IMR-90 (cell line): ENCODE measurements at regions not wholly inside any gene's neighbourhood (a gene's known extent, or its start where the extent isn't known, plus 50 kb on each side); places are given as distances from the start of the nearest gene placed in this dataset.

ENCODE experiments used
- ATAC-seq: fragments of 200-7000 bp; cut with Tn5 transposase; 2 replicates; pipeline ENCODE4 v1.9.1; 2020; ENCODE audit warnings: low read depth, mild to moderate bottlenecking, moderate library complexity
- BruUV-seq: library from RNA; stranded (reverse); fragments of 400-500 nt; replicated peaks from 2 replicates; lab custom pipeline; 2021; lab: Mats Ljungman, UMichigan
- CTCF ChIA-PET: fragments of 300-600 bp; formaldehyde crosslinking; extraction: SDS; loops from one replicate; lab custom pipeline; 2021; ENCODE audit warnings: antibody characterized with exemption; lab: Yijun Ruan, JAX
- POLR2A ChIA-PET: fragments of 300-600 bp; sonication (Branson Sonifier 250); formaldehyde crosslinking; loops from one replicate; lab custom pipeline; 2022; ENCODE audit warnings: antibody characterized with exemption; ENCODE audit not compliant: unreplicated experiment; lab: Charles Lee
- DNase-seq: peaks from one replicate; pipeline ENCODE4 v3.0.0; 2013
- H2AFZ ChIP-seq: replicated peaks from 2 replicates; pipeline ENCODE3; 2013; ENCODE audit warnings: low read length, mild to moderate bottlenecking; ENCODE audit not compliant: poor library complexity
- H2AK5ac ChIP-seq: 2 replicates; pipeline ENCODE4 v1.6.1; 2013; ENCODE audit warnings: low read depth, low read length, inconsistent platforms
- H2AK9ac ChIP-seq: replicated peaks from 2 replicates; pipeline ENCODE3; 2013; ENCODE audit warnings: mild to moderate bottlenecking, low read depth, low read length, moderate library complexity; ENCODE audit not compliant: poor library complexity
- H2BK120ac ChIP-seq: 2 replicates; pipeline ENCODE4 v1.6.1; 2013; ENCODE audit warnings: low read depth, low read length, inconsistent platforms
- H2BK15ac ChIP-seq: 3 replicates; pipeline ENCODE4 v1.6.1; 2013; ENCODE audit warnings: low read depth, low read length, inconsistent platforms
- H2BK20ac ChIP-seq: 2 replicates; pipeline ENCODE4 v1.6.1; 2013; ENCODE audit warnings: low read depth, mild to moderate bottlenecking, inconsistent platforms, low read length, moderate library complexity
- H2BK5ac ChIP-seq: 2 replicates; pipeline ENCODE4 v1.6.1; 2013; ENCODE audit warnings: mild to moderate bottlenecking, low read depth, low read length, inconsistent platforms; ENCODE audit not compliant: poor library complexity, severe bottlenecking
- H3K14ac ChIP-seq: replicated peaks from 2 replicates; pipeline ENCODE4 v1.6.1; 2013; ENCODE audit warnings: low read depth, low read length, inconsistent platforms
- H3K18ac ChIP-seq: 2 replicates; pipeline ENCODE4 v1.6.1; 2013; ENCODE audit warnings: low read depth, low read length, control low read depth
- H3K23ac ChIP-seq: 2 replicates; pipeline ENCODE4 v1.6.1; 2013; ENCODE audit warnings: low read depth, low read length, inconsistent platforms
- H3K27ac ChIP-seq: 2 replicates; pipeline ENCODE4 v1.5.1; 2013; ENCODE audit warnings: mild to moderate bottlenecking, control low read depth, low read length; ENCODE audit not compliant: insufficient read depth
- H3K27me3 ChIP-seq: 2 replicates; pipeline ENCODE4 v1.6.1; 2013; ENCODE audit warnings: low read length; ENCODE audit not compliant: control insufficient read depth, insufficient read depth
- H3K36me3 ChIP-seq: 2 replicates; pipeline ENCODE4 v1.6.1; 2013; ENCODE audit warnings: low read length, mixed read lengths; ENCODE audit not compliant: control insufficient read depth, insufficient read depth
- H3K4ac ChIP-seq: 2 replicates; pipeline ENCODE4 v1.6.1; 2013; ENCODE audit warnings: low read depth, low read length, inconsistent platforms
- H3K4me1 ChIP-seq: 2 replicates; pipeline ENCODE4 v1.6.1; 2013; ENCODE audit warnings: low read length, mixed read lengths; ENCODE audit not compliant: control insufficient read depth, insufficient read depth
- H3K4me2 ChIP-seq: 2 replicates; pipeline ENCODE4 v1.6.1; 2013; ENCODE audit warnings: low read depth, mild to moderate bottlenecking, control low read depth, low read length, moderate library complexity
- H3K4me3 ChIP-seq: 2 replicates; pipeline ENCODE4 v1.5.1; 2013; ENCODE audit warnings: low read depth, mild to moderate bottlenecking, control low read depth, low read length, moderate library complexity; ENCODE audit not compliant: insufficient read depth
- H3K56ac ChIP-seq: 2 replicates; pipeline ENCODE4 v1.6.1; 2013; ENCODE audit warnings: low read length, inconsistent platforms; ENCODE audit not compliant: insufficient read depth; ENCODE audit errors: extremely low read depth
- H3K79me1 ChIP-seq, 2 experiments: 2 replicates each; pipeline ENCODE4 v1.6.1; 2013; ENCODE audit warnings: low read length in 2 of 2, inconsistent platforms in 1 of 2, low read depth in 1 of 2
- H3K9ac ChIP-seq: 2 replicates; pipeline ENCODE4 v1.6.1; 2013; ENCODE audit warnings: low read depth, low read length, control low read depth
- H3K9me1 ChIP-seq: 2 replicates; pipeline ENCODE4 v1.6.1; 2013; ENCODE audit warnings: low read length, inconsistent platforms; ENCODE audit not compliant: insufficient read depth
- H3K9me3 ChIP-seq: 2 replicates; pipeline ENCODE4 v1.6.1; 2013; ENCODE audit warnings: low read length; ENCODE audit not compliant: control insufficient read depth, insufficient read depth
- H4K20me1 ChIP-seq: 2 replicates; pipeline ENCODE4 v1.6.1; 2013; ENCODE audit warnings: low read length, inconsistent platforms; ENCODE audit not compliant: insufficient read depth
- H4K5ac ChIP-seq: 2 replicates; pipeline ENCODE4 v1.6.1; 2013; ENCODE audit warnings: mild to moderate bottlenecking, low read depth, low read length, control low read depth
- H4K8ac ChIP-seq, 2 experiments: 2 replicates each; pipeline ENCODE4 v1.6.1; 2013; ENCODE audit warnings: low read depth in 2 of 2, low read length in 2 of 2, control low read depth in 1 of 2, inconsistent platforms in 1 of 2
- H4K91ac ChIP-seq: 2 replicates; pipeline ENCODE4 v1.6.1; 2013; ENCODE audit warnings: low read depth, low read length, inconsistent platforms; ENCODE audit not compliant: insufficient read depth
- BHLHE40 ChIP-seq: fragments of 150-350 bp; IDR thresholded peaks from 2 replicates; pipeline ENCODE4 v1.6.1; 2016; ENCODE audit warnings: mild to moderate bottlenecking, low read depth, low read length
- MXI1 ChIP-seq: IDR thresholded peaks from 2 replicates; pipeline ENCODE4 v1.6.1; 2012; ENCODE audit warnings: low read depth, mild to moderate bottlenecking, low read length, moderate library complexity, borderline replicate concordance
- SMC3 ChIP-seq: fragments of 150-350 bp; IDR thresholded peaks from 2 replicates; pipeline ENCODE4 v1.6.1; 2016; ENCODE audit warnings: low read depth, mild to moderate bottlenecking, antibody characterized with exemption, low read length, moderate library complexity
- WGBS, 2 experiments: methylation state at CpG; one replicate each; pipeline versions ENCODE4 v1.1.5 to v1.1.7; 2013; ENCODE audit warnings: missing lambda C conversion rate in 2 of 2; ENCODE audit not compliant: insufficient read length in 1 of 2; ENCODE audit errors: extremely low coverage in 2 of 2; 5-methylcytosine and 5-hydroxymethylcytosine counted together
- dilution Hi-C: fragments of 300-500 bp; cut with HindIII; formaldehyde crosslinking; loops from one replicate; pipeline ENCODE4 v1.14.3; 2018; ENCODE audit warnings: low sequenced_read_pairs; ENCODE audit not compliant: unreplicated experiment
- in situ Hi-C: fragments of 300-500 bp; cut with MboI; formaldehyde crosslinking; loops from 3 replicates; pipeline ENCODE4 v1.14.3; 2019; ENCODE audit warnings: low sequenced_read_pairs, inconsistent platforms, mixed read lengths
- intact Hi-C: fragments of 100-400 bp; cut with micrococcal nuclease; formaldehyde crosslinking; loops from 2 replicates; pipeline ENCODE4 v1.10.0; 2022

- Histone ChIP-seq H2BK15ac (no peak overlapping the region), H3K4me2 (no peak overlapping the region), H3K23ac (no peak overlapping the region), H2AK5ac (no peak overlapping the region), H3K9me1 (no peaks in the 10 kb centered on the region), H3K4me1 (no peaks in the 10 kb centered on the region), H3K4ac (no peak overlapping the region), H3K4me3 (no peak overlapping the region), H3K27ac (no peak overlapping the region), H2AK9ac (no peak overlapping the region), H4K8ac (no peak overlapping the region), H3K27me3 (no peaks in the 10 kb centered on the region), H2BK5ac (no peak overlapping the region), H2BK20ac (no peak overlapping the region), H4K91ac (no peak overlapping the region), H3K36me3 (no peaks in the 10 kb centered on the region), H3K9ac (no peak overlapping the region), H2AFZ (no peak overlapping the region), H3K79me1 (no peaks in the 10 kb centered on the region), H3K56ac (no peak overlapping the region), H3K18ac (no peak overlapping the region), H3K14ac (no peak overlapping the region), H2BK120ac (no peak overlapping the region), H3K9me3 (no peaks in the 10 kb centered on the region), H4K20me1 (no peaks in the 10 kb centered on the region), H4K5ac (no peak overlapping the region)
- POLR2A ChIA-PET: no interaction called here
- TF ChIP-seq SMC3 (no peak), BHLHE40 (no peak), MXI1 (no peak)
- dilution Hi-C loops (no loop called here), intact Hi-C loops (no loop called here), in situ Hi-C loops (no loop called here)
- CTCF ChIA-PET: no interaction called here
- DNase-seq (peak; percentile 1), ATAC-seq (no peak)
- BruUV-seq: no TSS peak
- WGBS, 2 experiments: 60% methylated on average over 1 of the region's 3 CpGs; no CpG with 5 or more reads in 1 of the 2 experiments
These were observed 1047.6 kb downstream of the OTOL1 start for GRCh38 chr3:162544246-162544645.
